H1 (cell line): ENCODE measurements at regions not wholly inside any gene's neighbourhood (a gene's known extent, or its start where the extent isn't known, plus 50 kb on each side); places are given as distances from the start of the nearest gene placed in this dataset.

Experiments
- CTCF ChIA-PET: fragments of 300-600 bp; sonication (Branson Sonifier 250); formaldehyde crosslinking; loops from one replicate; lab custom pipeline; 2021; ENCODE audit not compliant: partially characterized antibody; lab: Charles Lee
- POLR2A ChIA-PET: fragments of 300-600 bp; sonication (Branson Sonifier 250); formaldehyde crosslinking; loops from one replicate; lab custom pipeline; 2021; ENCODE audit warnings: inconsistent platforms; ENCODE audit not compliant: partially characterized antibody; lab: Charles Lee
- DNase-seq, 2 experiments: peaks; one replicate each; pipeline versions ENCODE4 v3.0.0 to v3.0.0-alpha.2; 2010 to 2022; ENCODE audit warnings: low spot score in 2 of 2, low read depth in 1 of 2, mixed read lengths in 1 of 2
- FAIRE-seq: peaks from 2 replicates; lab custom pipeline; 2011; peaks lifted over from hg19 to GRCh38; lab: Jason Lieb, UNC
- H2AFZ ChIP-seq: 2 replicates; pipeline ENCODE4 v1.8.1; 2012; ENCODE audit warnings: low read length, inconsistent platforms
- H2AK5ac ChIP-seq: 2 replicates; pipeline ENCODE4 v1.6.1; 2013; ENCODE audit warnings: low read depth, low read length
- H2BK120ac ChIP-seq: replicated peaks from 2 replicates; pipeline ENCODE3; 2013; ENCODE audit warnings: low read depth, low read length, inconsistent platforms
- H2BK12ac ChIP-seq: 2 replicates; pipeline ENCODE4 v1.6.1; 2013; ENCODE audit warnings: low read depth, low read length
- H2BK15ac ChIP-seq: 2 replicates; pipeline ENCODE4 v1.6.1; 2013; ENCODE audit warnings: low read length
- H2BK20ac ChIP-seq: 2 replicates; pipeline ENCODE4 v1.6.1; 2013; ENCODE audit warnings: low read length
- H2BK5ac ChIP-seq: 2 replicates; pipeline ENCODE4 v1.6.1; 2013; ENCODE audit warnings: low read depth, low read length
- H3K14ac ChIP-seq: 2 replicates; pipeline ENCODE4 v1.6.1; 2013; ENCODE audit warnings: inconsistent platforms; ENCODE audit not compliant: insufficient read length
- H3K18ac ChIP-seq: 2 replicates; pipeline ENCODE4 v1.6.1; 2013; ENCODE audit warnings: low read length; ENCODE audit errors: extremely low read depth
- H3K23ac ChIP-seq: 2 replicates; pipeline ENCODE4 v1.6.1; 2013; ENCODE audit warnings: inconsistent platforms; ENCODE audit not compliant: insufficient read length
- H3K23me2 ChIP-seq: 2 replicates; pipeline ENCODE4 v1.6.1; 2013; ENCODE audit warnings: low read depth, low read length
- H3K27ac ChIP-seq: 2 replicates; pipeline ENCODE4 v1.6.1; 2011; ENCODE audit warnings: low read depth, low read length, inconsistent platforms
- H3K27me3 ChIP-seq, 4 experiments: replicated peaks in 1 of 4; 1 replicate in 1 of 4; 2 replicates in 3 of 4; pipeline versions ENCODE4 v1.6.1 to v1.8.1; 2011 to 2013; ENCODE audit warnings: low read length in 3 of 4, mild to moderate bottlenecking in 3 of 4, inconsistent platforms in 2 of 4, mixed read lengths in 2 of 4, moderate library complexity in 1 of 4; ENCODE audit not compliant: control insufficient read depth in 3 of 4, insufficient read depth in 3 of 4; ENCODE audit errors: extremely low read depth in 1 of 4
- H3K36me3 ChIP-seq, 4 experiments: 2 replicates each; pipeline versions ENCODE4 v1.6.1 to v1.8.1; 2011 to 2013; ENCODE audit warnings: mild to moderate bottlenecking in 4 of 4, low read length in 3 of 4, moderate library complexity in 2 of 4, control low read depth in 1 of 4, inconsistent platforms in 1 of 4; ENCODE audit not compliant: insufficient read depth in 4 of 4, control insufficient read depth in 2 of 4
- H3K4ac ChIP-seq: replicated peaks from 2 replicates; pipeline ENCODE3; 2013; ENCODE audit warnings: low read length, low read depth, mixed read lengths, inconsistent platforms; ENCODE audit not compliant: insufficient read length
- H3K4me1 ChIP-seq, 4 experiments: replicated peaks in 1 of 4; 1 replicate in 1 of 4; 2 replicates in 3 of 4; pipeline versions ENCODE4 v1.6.1 to v1.8.1; 2011 to 2013; ENCODE audit warnings: low read length in 3 of 4, inconsistent platforms in 2 of 4, mixed read lengths in 1 of 4; ENCODE audit not compliant: insufficient read depth in 4 of 4, control insufficient read depth in 3 of 4
- H3K4me2 ChIP-seq, 2 experiments: 2 replicates each; pipeline versions ENCODE4 v1.6.1 to v1.8.1; 2011 to 2013; ENCODE audit warnings: low read depth in 2 of 2, low read length in 2 of 2, control low read depth in 1 of 2, inconsistent platforms in 1 of 2, mild to moderate bottlenecking in 1 of 2; ENCODE audit not compliant: insufficient read depth in 1 of 2
- H3K4me3 ChIP-seq, 4 experiments: fragments of 200-600, 300-600 bp in 1 of 4; sonication (generic), shearing (Covaris generic), sonication (Bioruptor Twin) in 1 of 4; 2 replicates each; pipeline versions ENCODE4 v1.5.1 to v1.8.1; 2011 to 2016; ENCODE audit warnings: low read length in 4 of 4, low read depth in 3 of 4, control low read depth in 2 of 4, inconsistent platforms in 2 of 4, mild to moderate bottlenecking in 2 of 4, mixed read lengths in 1 of 4, moderate library complexity in 1 of 4; ENCODE audit not compliant: insufficient read depth in 2 of 4; ENCODE audit errors: extremely low read depth in 1 of 4
- H3K56ac ChIP-seq: replicated peaks from 2 replicates; pipeline ENCODE3; 2013; ENCODE audit warnings: low read depth, mild to moderate bottlenecking, mixed read lengths, low read length, inconsistent platforms; ENCODE audit not compliant: insufficient read length
- H3K79me1 ChIP-seq: 2 replicates; pipeline ENCODE4 v1.6.1; 2013; ENCODE audit warnings: low read depth, low read length, control low read depth
- H3K79me2 ChIP-seq, 2 experiments: 2 replicates each; pipeline versions ENCODE4 v1.6.1 to v1.8.1; 2012 to 2013; ENCODE audit warnings: low read length in 2 of 2, mild to moderate bottlenecking in 2 of 2, inconsistent platforms in 1 of 2; ENCODE audit not compliant: insufficient read depth in 2 of 2, control insufficient read depth in 1 of 2
- H3K9ac ChIP-seq, 4 experiments: replicated peaks in 1 of 4; 1 replicate in 1 of 4; 2 replicates in 3 of 4; pipeline versions ENCODE4 v1.6.1 to v1.8.1; 2011 to 2013; ENCODE audit warnings: low read depth in 3 of 4, low read length in 3 of 4, control low read depth in 2 of 4, mild to moderate bottlenecking in 2 of 4, moderate library complexity in 2 of 4, inconsistent platforms in 1 of 4; ENCODE audit errors: extremely low read depth in 1 of 4
- H3K9me3 ChIP-seq, 2 experiments: 2 replicates each; pipeline versions ENCODE4 v1.6.1 to v1.8.1; 2012 to 2013; ENCODE audit warnings: mild to moderate bottlenecking in 2 of 2, moderate library complexity in 2 of 2, control low read depth in 1 of 2, inconsistent platforms in 1 of 2, low read depth in 1 of 2, low read length in 1 of 2, mixed read lengths in 1 of 2; ENCODE audit not compliant: insufficient read depth in 2 of 2
- H4K20me1 ChIP-seq, 2 experiments: replicated peaks in 1 of 2; 2 replicates each; pipeline versions ENCODE3 to v1.8.1; 2011 to 2013; ENCODE audit warnings: inconsistent platforms in 2 of 2, low read length in 2 of 2, mild to moderate bottlenecking in 1 of 2; ENCODE audit not compliant: insufficient read depth in 2 of 2, control insufficient read depth in 1 of 2
- H4K5ac ChIP-seq: 2 replicates; pipeline ENCODE4 v1.6.1; 2013; ENCODE audit warnings: low read length, low read depth, mixed read lengths, inconsistent platforms; ENCODE audit not compliant: insufficient read length
- H4K8ac ChIP-seq: 2 replicates; pipeline ENCODE4 v1.8.0; 2013; ENCODE audit warnings: mild to moderate bottlenecking, moderate library complexity, low read length, inconsistent platforms; ENCODE audit not compliant: insufficient read depth; ENCODE audit errors: extremely low read depth
- H4K91ac ChIP-seq: replicated peaks from 2 replicates; pipeline ENCODE3; 2013; ENCODE audit warnings: low read length, mixed read lengths, inconsistent platforms; ENCODE audit not compliant: insufficient read length
- BACH1 ChIP-seq: IDR thresholded peaks from 2 replicates; pipeline ENCODE4 v1.6.1; 2012; ENCODE audit warnings: low read length, improper control_type of control experiment
- CHD1 ChIP-seq: IDR thresholded peaks from 2 replicates; pipeline ENCODE4 v1.6.1; 2012; ENCODE audit warnings: low read depth, low read length, improper control_type of control experiment
- CTBP2 ChIP-seq: IDR thresholded peaks from 2 replicates; pipeline ENCODE4 v1.7.0; 2011; ENCODE audit warnings: borderline replicate concordance, mild to moderate bottlenecking, moderate library complexity, mixed read lengths, low read length; ENCODE audit not compliant: insufficient read depth, insufficient read length
- FOSL1 ChIP-seq: IDR thresholded peaks from 2 replicates; pipeline ENCODE4 v1.6.1; 2011; ENCODE audit warnings: mild to moderate bottlenecking, low read depth, low read length, moderate library complexity; ENCODE audit not compliant: insufficient read depth
- GTF2F1 ChIP-seq: IDR thresholded peaks from 2 replicates; pipeline ENCODE4 v1.6.1; 2012; ENCODE audit warnings: low read depth, low read length, improper control_type of control experiment, borderline replicate concordance
- HDAC2 ChIP-seq, 2 experiments: fragments of 300-600 bp in 1 of 2; sonication (generic) in 1 of 2; IDR thresholded peaks; 2 replicates each; pipeline ENCODE4 v1.6.1; 2011 to 2012; ENCODE audit warnings: low read depth in 2 of 2, low read length in 2 of 2, mild to moderate bottlenecking in 2 of 2, moderate library complexity in 2 of 2, borderline replicate concordance in 1 of 2, inconsistent platforms in 1 of 2
- KDM4A ChIP-seq: IDR thresholded peaks from one replicate; pipeline ENCODE4 v1.7.1; 2012; ENCODE audit warnings: low read depth, mild to moderate bottlenecking, moderate library complexity, low read length, inconsistent platforms; ENCODE audit not compliant: severe bottlenecking
- RAD21 ChIP-seq, 2 experiments: IDR thresholded peaks in 1 of 2; conservative IDR thresholded peaks in 1 of 2; 2 replicates each; pipeline ENCODE4 v1.6.1; 2011; ENCODE audit warnings: low read depth in 2 of 2, low read length in 2 of 2, improper control_type of control experiment in 1 of 2, inconsistent platforms in 1 of 2, mild to moderate bottlenecking in 1 of 2, moderate library complexity in 1 of 2
- SIRT6 ChIP-seq: IDR thresholded peaks from one replicate; pipeline ENCODE4 v1.7.1; 2012; ENCODE audit warnings: low read length, inconsistent platforms
- SP2 ChIP-seq: IDR thresholded peaks from 2 replicates; pipeline ENCODE4 v1.6.1; 2012; ENCODE audit warnings: mild to moderate bottlenecking, low read length, inconsistent platforms
- SP4 ChIP-seq: IDR thresholded peaks from 2 replicates; pipeline ENCODE4 v1.6.1; 2012; ENCODE audit warnings: low read length, inconsistent platforms
- SRF ChIP-seq: IDR thresholded peaks from 2 replicates; pipeline ENCODE4 v1.6.1; 2011; ENCODE audit warnings: mild to moderate bottlenecking, low read depth, low read length, moderate library complexity
- SUZ12 ChIP-seq: fragments of 200-600 bp; sonication (generic); IDR thresholded peaks from 2 replicates; pipeline ENCODE4 v1.6.1; 2012; ENCODE audit warnings: mild to moderate bottlenecking, inconsistent platforms, low read length, moderate library complexity, mixed read lengths
- TAF1 ChIP-seq: IDR thresholded peaks from 2 replicates; pipeline ENCODE4 v1.6.1; 2011; ENCODE audit warnings: mild to moderate bottlenecking, low read depth, low read length
- WGBS, 2 experiments: shearing (Covaris generic) in 1 of 2; methylation state at CpG; one replicate each; pipeline versions ENCODE4 v1.1.6 to v1.1.7; 2013 to 2015; ENCODE audit warnings: low lambda C conversion rate in 2 of 2, mixed read lengths in 2 of 2, inconsistent platforms in 1 of 2, low coverage in 1 of 2, missing lambda C conversion rate in 1 of 2; ENCODE audit not compliant: insufficient replicate concordance in 2 of 2, insufficient coverage in 1 of 2, insufficient read length in 1 of 2; ENCODE audit errors: extremely low coverage in 1 of 2, missing lambda C conversion rate in 1 of 2; 5-methylcytosine and 5-hydroxymethylcytosine counted together

- no peak overlapping the region for H2AK5ac ChIP-seq
- H3K4ac ChIP-seq: no peak overlapping the region
- POLR2A ChIA-PET: no interaction called here
- 96% methylated on average over 3 of the region's 3 CpGs; no CpG with 5 or more reads in 1 of the 2 experiments for WGBS, 2 experiments
- no peaks in the 10 kb centered on the region for H3K79me2 ChIP-seq
- FAIRE-seq: no peak
- H2BK120ac ChIP-seq: no peak overlapping the region
- no peak overlapping the region for H2AFZ ChIP-seq
- H3K4me2 ChIP-seq: no peak overlapping the region
- H3K27ac ChIP-seq: no peak overlapping the region
- H3K23me2 ChIP-seq: no peaks in the 10 kb centered on the region
- H3K9ac ChIP-seq: no peak overlapping the region
- H4K20me1 ChIP-seq: no peaks in the 10 kb centered on the region
- no peak overlapping the region for H4K8ac ChIP-seq
- H3K36me3 ChIP-seq: no peaks in the 10 kb centered on the region
- H2BK20ac ChIP-seq: no peak overlapping the region
- H3K14ac ChIP-seq: no peak overlapping the region
- no peak overlapping the region for H3K18ac ChIP-seq
- no peaks in the 10 kb centered on the region for H3K27me3 ChIP-seq
- no peak overlapping the region for H2BK15ac ChIP-seq
- no peak overlapping the region for H2BK12ac ChIP-seq
- H3K23ac ChIP-seq: no peak overlapping the region
- no peak for DNase-seq
- H3K56ac ChIP-seq: no peak overlapping the region
- H3K79me1 ChIP-seq: no peaks in the 10 kb centered on the region; the same call in 1 of the 2 replicates
- no peaks in the 10 kb centered on the region for H3K9me3 ChIP-seq
- H3K4me3 ChIP-seq: no peak overlapping the region
- no peak overlapping the region for H2BK5ac ChIP-seq
- H3K4me1 ChIP-seq: no peaks in the 10 kb centered on the region
- no peak overlapping the region for H4K91ac ChIP-seq
- H4K5ac ChIP-seq: no peak overlapping the region
- CTCF ChIA-PET: interaction anchor here (0.7 to 1.2 kb wide), 3 partner anchors 17 to 562 kb away, joined by 3 to 4 read pairs (median 3); no protein-coding TSS in a partner anchor
- TF ChIP-seq CHD1: no peak
- no peak for TF ChIP-seq CTBP2
- TF ChIP-seq GTF2F1: no peak
- TF ChIP-seq FOSL1: no peak
- TF ChIP-seq BACH1: no peak
- no peak for TF ChIP-seq SIRT6
- TF ChIP-seq SP4: no peak
- TF ChIP-seq SUZ12: no peak
- no peak for TF ChIP-seq HDAC2 (IDR thresholded peaks at IDR 0.05; ENCODE audit: borderline replicate concordance in 1 of 2, low read depth in 2 of 2, low read length in 2 of 2)
- no peak for TF ChIP-seq SP2
- no peak for TF ChIP-seq SRF
- no peak for TF ChIP-seq TAF1
- no peak for TF ChIP-seq KDM4A
- TF ChIP-seq RAD21 (IDR thresholded peaks at IDR 0.05 in 1 of 2, conservative IDR thresholded peaks at IDR 0.05 in 1 of 2; ENCODE audit: low read depth in 2 of 2, low read length in 2 of 2): no peak
Measured at GRCh38 chr14:65261946-65262345, 150.6 kb upstream of the FUT8 start.
